Right ventricle myocardium inferior (tissue), 1 donor: ENCODE measurements at regions not wholly inside any gene's neighbourhood (a gene's known extent, or its start where the extent isn't known, plus 50 kb on each side); places are given as distances from the start of the nearest gene placed in this dataset.

ENCODE experiments used
- ATAC-seq: fragments of 200-7000 bp; cut with Tn5 transposase; one replicate; pipeline ENCODE4 v1.9.1; 2020; ENCODE audit warnings: mild to moderate bottlenecking, moderate library complexity
- DNase-seq: peaks from one replicate; pipeline ENCODE4 v3.0.0; 2021; ENCODE audit errors: missing footprints
- intact Hi-C: fragments of 100-400 bp; cut with DNase I; formaldehyde crosslinking; loops from one replicate; pipeline ENCODE4 v1.11.0; 2022
- donor health status: DM: no; HTN: yes; CAD: no; lungs with severe emphysema.

GRCh38 chr6:74073429-74073828, 377.4 kb downstream of the CD109 start:
- intact Hi-C loops = no loop called here
- no peak for DNase-seq
- no peak for ATAC-seq

- ATAC-seq (no peak), DNase-seq (no peak)
- intact Hi-C loops = no loop called here
These were observed 375.2 kb downstream of the CD109 start for GRCh38 chr6:74071214-74071613.

GRCh38 chr6:74070711-74071110, 374.7 kb downstream of the CD109 start:
- intact Hi-C loops = no loop called here
- DNase-seq (no peak), ATAC-seq (no peak)

DNA sequence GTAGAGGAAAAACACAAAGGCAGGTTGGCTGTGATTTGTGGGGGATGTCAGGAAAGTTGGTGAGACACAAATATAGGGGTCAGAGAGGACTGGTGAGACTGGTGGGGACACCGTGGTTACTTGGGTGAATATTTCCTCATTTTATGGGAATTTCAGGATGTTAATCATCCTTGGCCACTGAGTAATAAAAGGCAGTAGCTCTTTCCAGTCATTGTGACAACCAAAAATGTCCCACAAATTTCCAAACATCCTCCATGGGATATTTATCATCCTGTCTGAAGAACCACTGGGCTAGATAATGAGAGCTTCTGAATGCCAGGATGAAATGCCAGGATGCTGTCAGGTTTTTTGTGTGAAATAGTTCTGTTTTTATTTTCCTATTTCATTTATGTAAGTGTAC, 374.1 kb downstream of the CD109 start:
- intact Hi-C loops = no loop called here
- ATAC-seq = no peak

DNA sequence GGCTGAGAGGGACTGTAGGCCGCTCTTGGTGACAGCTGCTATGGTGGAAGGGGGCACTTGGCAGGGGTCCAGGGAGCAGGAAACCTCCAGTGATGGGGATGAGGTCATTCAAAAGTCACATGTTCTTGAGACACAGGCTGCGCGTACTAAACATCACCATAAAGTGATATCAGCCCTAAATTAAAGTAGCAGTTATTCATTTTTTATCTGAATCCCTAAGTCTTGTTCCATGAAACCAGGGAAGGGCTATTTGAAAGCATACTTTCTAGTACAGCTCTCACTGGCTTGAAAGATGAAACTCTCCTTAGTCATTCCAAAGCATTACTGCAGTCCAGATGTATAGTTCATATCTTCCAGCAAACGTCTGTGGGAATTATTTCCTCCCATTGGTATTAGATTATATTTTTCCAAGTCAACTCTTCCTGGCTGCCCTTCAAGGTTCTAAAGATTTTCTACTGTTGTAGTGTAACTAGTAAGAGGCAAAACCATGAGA, 373.1 kb downstream of the CD109 start:
- no peak for DNase-seq
- no peak for ATAC-seq

More for the DNA sequence above, 374.1 kb downstream of the CD109 start:
- DNase-seq = no peak

DNA sequence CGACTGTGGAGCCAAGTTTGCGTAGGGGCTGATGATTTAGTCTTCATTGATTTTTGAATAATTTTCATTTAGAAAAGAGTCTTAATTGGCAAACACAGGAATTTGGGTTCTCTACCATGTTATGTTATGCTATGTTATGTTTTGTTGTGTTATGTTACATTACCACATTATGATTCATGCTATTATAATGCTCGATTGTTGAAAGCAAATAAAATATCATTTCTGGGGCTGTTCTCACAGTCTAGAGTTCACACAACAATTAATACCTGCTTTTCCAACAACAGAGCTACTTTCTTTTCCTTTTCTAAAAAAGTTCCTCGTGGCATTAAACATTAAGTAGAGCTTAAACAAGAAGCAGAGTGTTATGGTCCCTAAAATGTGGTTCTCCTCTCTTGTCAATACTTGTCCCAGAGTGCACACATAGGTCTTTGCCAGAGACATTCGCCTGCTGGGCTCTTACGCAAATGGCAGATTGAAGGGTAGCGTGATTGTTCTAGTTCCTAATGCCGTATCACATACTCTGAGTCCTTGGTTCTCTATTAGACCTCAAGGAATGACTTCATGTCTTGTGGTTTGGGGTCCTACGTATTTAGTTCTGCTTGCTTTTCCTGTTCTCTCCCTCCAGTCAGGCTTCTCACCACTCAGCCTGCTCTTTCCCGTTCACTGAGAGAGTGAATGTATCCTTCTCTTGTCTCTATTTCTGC, 370.3 kb downstream of the CD109 start:
- ATAC-seq = peak; percentile 79
- intact Hi-C loops = no loop called here
- DNase-seq = no peak

More for the DNA sequence above, 373.1 kb downstream of the CD109 start:
- intact Hi-C loops = no loop called here

- no peak for ATAC-seq
- DNase-seq = no peak
These were observed 369.7 kb downstream of the CD109 start for GRCh38 chr6:74065705-74066104.

DNA sequence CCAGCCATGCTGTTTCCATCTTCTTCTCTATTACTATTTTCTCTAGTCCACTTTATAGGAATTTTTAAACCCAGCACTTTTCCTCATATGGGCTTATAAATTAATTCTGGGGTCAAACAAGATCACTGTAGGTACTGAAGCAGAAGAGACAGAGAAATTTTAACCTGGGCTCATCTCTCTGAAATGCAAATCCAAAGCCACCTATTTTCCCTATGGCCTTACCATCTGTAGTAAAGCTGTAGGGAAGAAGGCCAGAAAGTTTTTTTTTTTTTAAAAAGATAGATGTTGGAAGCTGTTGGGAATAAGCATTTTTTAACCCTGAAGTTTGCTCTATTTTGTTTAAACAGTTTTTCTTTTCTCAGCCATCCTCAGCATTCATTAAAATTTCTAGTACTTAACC, 367.4 kb downstream of the CD109 start:
- no peak for DNase-seq
- intact Hi-C loops = no loop called here

More at GRCh38 chr6:74065705-74066104, 369.7 kb downstream of the CD109 start:
- intact Hi-C loops = no loop called here

GRCh38 chr6:74061201-74061600, 365.2 kb downstream of the CD109 start:
- intact Hi-C loops = no loop called here
- no peak for ATAC-seq
- DNase-seq = no peak

More for the DNA sequence above, 367.4 kb downstream of the CD109 start:
- no peak for ATAC-seq

DNA sequence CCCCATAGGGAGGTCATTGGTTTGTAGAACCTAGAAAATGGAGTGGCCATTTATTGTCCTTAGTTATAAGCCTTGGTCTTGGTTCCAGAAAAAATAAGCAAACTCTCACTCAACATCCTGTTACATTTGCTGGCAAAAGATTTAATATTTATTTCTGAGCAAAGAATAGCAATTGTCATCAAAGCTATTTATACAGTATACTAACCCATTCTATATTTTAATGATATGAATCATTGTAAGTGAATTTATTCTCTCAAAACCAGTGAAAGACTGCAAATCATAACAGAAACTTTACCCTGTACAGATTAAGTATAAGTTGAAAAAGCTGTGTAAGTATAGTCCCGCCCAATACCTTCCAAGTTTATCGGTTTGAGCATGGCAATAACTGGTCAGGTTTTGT, 364.4 kb downstream of the CD109 start:
- ATAC-seq = no peak
- DNase-seq = no peak
- intact Hi-C loops = no loop called here

- intact Hi-C loops = no loop called here
- DNase-seq = no peak
- no peak for ATAC-seq
These were observed 362.6 kb downstream of the CD109 start for GRCh38 chr6:74058606-74059005.

DNA sequence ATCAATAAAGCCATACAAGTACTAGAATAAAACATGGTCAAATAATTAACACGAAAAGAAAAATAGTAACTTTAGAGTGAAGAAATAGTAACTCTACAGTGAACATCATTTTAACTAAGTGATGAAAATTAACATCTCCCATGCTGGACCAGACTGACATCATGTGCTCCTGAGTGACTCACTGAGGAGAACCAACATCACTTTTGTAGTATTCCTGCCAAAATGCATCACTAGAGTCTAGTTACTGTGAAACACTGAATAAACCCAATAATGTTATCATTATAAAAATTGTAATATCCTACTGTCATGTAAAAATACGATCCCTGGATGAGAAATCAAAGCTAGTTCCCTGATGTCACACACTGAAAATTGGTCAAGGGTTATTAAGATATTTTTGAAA, 361.3 kb downstream of the CD109 start:
- ATAC-seq = peak; percentile 50
- intact Hi-C loops = no loop called here
- DNase-seq = no peak

DNA sequence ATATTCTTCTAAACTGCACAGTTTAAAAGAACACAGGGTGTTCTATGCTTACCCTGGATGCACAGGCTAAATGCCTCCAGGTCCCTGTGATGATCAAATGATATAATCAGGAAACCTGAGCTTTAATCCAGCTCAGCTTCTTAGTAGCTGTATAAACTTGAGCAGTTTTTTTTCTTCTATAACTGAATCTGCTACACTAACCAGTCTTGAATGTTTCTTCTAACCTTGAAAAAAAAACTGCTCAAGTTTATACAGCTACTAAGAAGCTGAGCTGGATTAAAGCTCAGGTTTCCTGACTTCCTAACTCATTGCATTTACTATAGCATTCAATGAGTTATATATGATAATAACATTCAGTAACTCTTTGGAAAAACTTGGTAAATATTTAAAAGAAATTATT, 358.2 kb downstream of the CD109 start:
- DNase-seq = no peak
- intact Hi-C loops = no loop called here
- no peak for ATAC-seq

- intact Hi-C loops = no loop called here
- ATAC-seq (no peak), DNase-seq (no peak)
These were observed 354.9 kb downstream of the CD109 start for GRCh38 chr6:74050921-74051320.

- DNase-seq (no peak), ATAC-seq (no peak)
- intact Hi-C loops = no loop called here
These were observed 352.4 kb downstream of the CD109 start for GRCh38 chr6:74048387-74048786.

GRCh38 chr6:74044417-74045096, 348.6 kb downstream of the CD109 start:
- intact Hi-C loops = no loop called here
- DNase-seq = no peak
- ATAC-seq = peak; percentile 92

GRCh38 chr6:74041420-74041819, 345.4 kb downstream of the CD109 start:
- intact Hi-C loops = no loop called here
- DNase-seq (no peak), ATAC-seq (no peak)

DNA sequence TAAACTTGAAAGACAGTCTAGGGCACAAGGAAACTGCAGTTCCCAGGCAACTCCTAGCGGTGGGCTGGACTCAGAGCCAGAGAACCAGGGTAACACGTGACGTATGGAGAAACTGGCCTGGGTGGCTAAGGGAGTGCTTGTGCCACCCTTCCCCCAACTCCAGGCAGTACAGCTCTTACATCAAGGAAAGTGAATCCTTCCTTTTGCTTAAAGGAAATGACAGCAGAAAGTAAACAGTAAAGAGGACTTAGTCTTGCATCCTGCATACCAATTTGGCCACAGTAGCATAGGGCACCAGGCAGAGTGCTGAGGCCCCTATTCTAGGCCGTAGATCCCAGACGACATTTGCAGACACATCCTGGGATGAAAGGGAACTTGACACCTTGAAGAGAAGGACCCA, 322.8 kb downstream of the CD109 start:
- ATAC-seq (no peak), DNase-seq (no peak)
- intact Hi-C loops = no loop called here

GRCh38 chr6:74015427-74015826, 319.4 kb downstream of the CD109 start:
- DNase-seq (no peak), ATAC-seq (no peak)
- intact Hi-C loops = no loop called here

DNA sequence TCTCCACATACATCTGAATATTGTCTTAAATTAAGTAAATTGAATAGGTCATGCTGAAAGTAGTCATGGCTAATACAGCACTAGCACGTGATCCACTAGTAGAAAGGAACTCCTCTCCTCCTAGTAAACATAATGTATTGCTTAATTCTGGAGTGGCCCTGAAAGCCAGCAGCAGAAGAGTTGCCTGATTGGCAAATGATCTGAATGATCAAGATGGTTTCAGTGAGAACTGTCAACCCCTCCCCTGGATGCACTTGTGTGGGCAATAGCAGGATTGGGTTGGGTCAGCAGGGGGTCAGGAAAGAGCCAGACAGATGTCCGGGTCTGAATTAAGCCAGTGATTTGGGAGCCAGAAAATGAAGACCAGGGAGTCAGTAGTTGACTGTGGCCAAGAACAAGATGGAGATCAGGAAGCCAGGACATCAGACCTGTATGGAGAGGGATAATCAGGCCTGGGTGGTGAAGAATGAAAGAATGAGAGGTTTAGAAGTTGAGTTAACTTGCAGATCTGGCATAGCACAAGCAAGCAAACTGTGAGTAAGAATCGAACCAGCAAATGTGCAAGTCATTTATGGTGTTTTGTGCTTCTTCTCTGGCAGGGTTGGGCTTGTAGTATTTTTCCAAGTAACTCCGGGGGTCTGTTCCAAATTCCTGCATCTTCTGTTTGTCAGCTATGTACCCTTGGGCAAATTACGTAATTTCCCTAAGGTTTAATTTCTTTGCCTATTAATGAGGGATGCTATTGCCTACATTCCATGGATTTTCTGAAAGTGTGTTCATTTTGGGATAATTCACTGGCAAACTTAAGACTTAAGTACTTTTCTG, 304.9 kb downstream of the CD109 start:
- intact Hi-C loops = no loop called here
- ATAC-seq (peak; percentile 46), DNase-seq (no peak)
